ENCODE measurements at regions not wholly inside any gene's neighbourhood (a gene's known extent, or its start where the extent isn't known, plus 50 kb on each side); places are given as distances from the start of the nearest gene placed in this dataset.

- no peaks in the 10 kb centered on the region for H3K9me3 ChIP-seq
- H3K27me3 ChIP-seq, result no peaks in the 10 kb centered on the region
- no peak overlapping the region for H3K4me3 ChIP-seq
- no peak overlapping the region for H3K27ac ChIP-seq
- no peak for DNase-seq
- TF ChIP-seq CTCF (IDR thresholded peaks at IDR 0.05), result no peak
- H3K36me3 ChIP-seq, result no peaks in the 10 kb centered on the region
- intact Hi-C loops (cut with DNase I), result no loop called here
- no peaks in the 10 kb centered on the region for H3K4me1 ChIP-seq
- no peak overlapping the region for H3K9ac ChIP-seq (ENCODE audit: low read depth in 2 of 2, low read length in 2 of 2)
Observed at GRCh38 chr1:87185077-87185476, 143.6 kb upstream of the LMO4 start.

GRCh38 chr1:87186346-87186745, 142.3 kb upstream of the LMO4 start:
- TF ChIP-seq CTCF (IDR thresholded peaks at IDR 0.05), result no peak
- no peaks in the 10 kb centered on the region for H3K9me3 ChIP-seq
- no peak for DNase-seq
- H3K4me3 ChIP-seq, result no peak overlapping the region
- no peaks in the 10 kb centered on the region for H3K4me1 ChIP-seq
- H3K36me3 ChIP-seq, result no peaks in the 10 kb centered on the region
- no peak overlapping the region for H3K9ac ChIP-seq (ENCODE audit: low read depth in 2 of 2, low read length in 2 of 2)
- intact Hi-C loops (cut with DNase I), result no loop called here
- no peaks in the 10 kb centered on the region for H3K27me3 ChIP-seq
- H3K27ac ChIP-seq, result no peak overlapping the region

- H3K9me3 ChIP-seq, result no peaks in the 10 kb centered on the region
- no peak for DNase-seq
Observed at GRCh38 chr1:87188640-87189039, 140.0 kb upstream of the LMO4 start.

GRCh38 chr1:87190402-87190801, 138.3 kb upstream of the LMO4 start:
- Histone ChIP-seq H3K4me3 (no peak overlapping the region), H3K9me3 (no peaks in the 10 kb centered on the region), H3K27ac (no peak overlapping the region), H3K9ac (ENCODE audit: low read depth in 2 of 2, low read length in 2 of 2) (no peak overlapping the region), H3K27me3 (no peaks in the 10 kb centered on the region), H3K36me3 (no peaks in the 10 kb centered on the region), H3K4me1 (no peaks in the 10 kb centered on the region)
- intact Hi-C loops (cut with DNase I), result no loop called here
- no peak for DNase-seq
- no peak for TF ChIP-seq CTCF (IDR thresholded peaks at IDR 0.05)

More at GRCh38 chr1:87188640-87189039, 140.0 kb upstream of the LMO4 start:
- H3K27ac ChIP-seq, result no peak overlapping the region
- no peak for TF ChIP-seq CTCF (IDR thresholded peaks at IDR 0.05)
- no peak overlapping the region for H3K9ac ChIP-seq (ENCODE audit: low read depth in 2 of 2, low read length in 2 of 2)
- H3K4me3 ChIP-seq, result no peak overlapping the region
- H3K4me1 ChIP-seq, result no peaks in the 10 kb centered on the region
- no peaks in the 10 kb centered on the region for H3K27me3 ChIP-seq
- no peaks in the 10 kb centered on the region for H3K36me3 ChIP-seq
- intact Hi-C loops (cut with DNase I), result no loop called here

GRCh38 chr1:87191646-87192045, 137.0 kb upstream of the LMO4 start:
- H3K4me3 ChIP-seq, result no peak overlapping the region

More at GRCh38 chr1:87191646-87192045, 137.0 kb upstream of the LMO4 start:
- Histone ChIP-seq H3K9ac (ENCODE audit: low read depth in 2 of 2, low read length in 2 of 2) (no peak overlapping the region), H3K9me3 (no peaks in the 10 kb centered on the region), H3K36me3 (no peaks in the 10 kb centered on the region), H3K4me1 (no peaks in the 10 kb centered on the region), H3K27ac (no peak overlapping the region), H3K27me3 (no peaks in the 10 kb centered on the region)
- intact Hi-C loops (cut with DNase I), result no loop called here
- no peak for TF ChIP-seq CTCF (IDR thresholded peaks at IDR 0.05)
- DNase-seq, result no peak
